ENCODE measurements at regions not wholly inside any gene's neighbourhood (a gene's known extent, or its start where the extent isn't known, plus 50 kb on each side); places are given as distances from the start of the nearest gene placed in this dataset.
"Not testable (repeated sequence)": the region's sequence is repeated elsewhere in the genome, so short reads cannot be mapped to it uniquely, and the experiment has no call there.

GRCh38 chr10:34937643-34938398, 122.7 kb upstream of the PARD3 start:
- H3K27me3 Mint-ChIP-seq (ENCODE audit: insufficient read depth, low read depth), result peaks cover 10% of the 10 kb centered on the region
- not testable (repeated sequence) for H3K27ac Mint-ChIP-seq; H3K79me2 ChIP-seq (ENCODE audit: low read depth); H3K4me3 ChIP-seq; H4K20me1 ChIP-seq (ENCODE audit: low read depth); H3K4me1 ChIP-seq; H3K27ac ChIP-seq; H2AFZ ChIP-seq (replicated peaks); H3K9ac ChIP-seq; H3K4me2 ChIP-seq; H3K27me3 ChIP-seq; H3K9me3 Mint-ChIP-seq; H3K9me3 ChIP-seq (ENCODE audit: low read depth); H3F3A ChIP-seq (ENCODE audit: low read depth); H3K36me3 ChIP-seq; H3K36me3 Mint-ChIP-seq; DNase-seq (ENCODE audit: low spot score)
- peak overlapping the region; percentile 52 for H3K4me3 Mint-ChIP-seq
- TF ChIP-seq CTCF (IDR thresholded peaks at IDR 0.05), result peak; percentile 54
- peaks cover 21% of the 10 kb centered on the region for H3K4me1 Mint-ChIP-seq

GRCh38 chr10:34936061-34936460, 121.0 kb upstream of the PARD3 start:
- Histone ChIP-seq H3K4me2 (no peak overlapping the region), H3K36me3 (no peaks in the 10 kb centered on the region), H3F3A (ENCODE audit: low read depth) (peaks cover 2% of the 10 kb centered on the region), H3K4me1 (no peaks in the 10 kb centered on the region), H3K27me3 (no peaks in the 10 kb centered on the region), H3K9me3 (ENCODE audit: low read depth) (no peaks in the 10 kb centered on the region), H3K4me3 (no peak overlapping the region), H2AFZ (replicated peaks) (peak overlapping the region; percentile 45), H3K79me2 (ENCODE audit: low read depth) (no peaks in the 10 kb centered on the region), H4K20me1 (ENCODE audit: low read depth) (no peaks in the 10 kb centered on the region), H3K9ac (no peak overlapping the region), H3K27ac (no peak overlapping the region)
- Mint-ChIP-seq H3K27ac (no peak overlapping the region), H3K36me3 (no peaks in the 10 kb centered on the region), H3K9me3 (no peaks in the 10 kb centered on the region), H3K4me3 (no peak overlapping the region), H3K27me3 (ENCODE audit: insufficient read depth, low read depth) (peaks cover 9% of the 10 kb centered on the region), H3K4me1 (peaks cover 8% of the 10 kb centered on the region)
- DNase-seq (ENCODE audit: low spot score), result no peak
- TF ChIP-seq CTCF (IDR thresholded peaks at IDR 0.05) (no peak), EZH2phosphoT487 (IDR thresholded peaks at IDR 0.05) (no peak), EZH2 (IDR thresholded peaks at IDR 0.05) (no peak)

- no peaks in the 10 kb centered on the region for H3K9me3 ChIP-seq (ENCODE audit: low read depth)
- Mint-ChIP-seq H3K36me3 (no peaks in the 10 kb centered on the region), H3K9me3 (no peaks in the 10 kb centered on the region), H3K27ac (no peak overlapping the region), H3K27me3 (ENCODE audit: insufficient read depth, low read depth) (peaks cover 10% of the 10 kb centered on the region), H3K4me1 (peaks cover 5% of the 10 kb centered on the region), H3K4me3 (no peak overlapping the region)
- H3K4me1 ChIP-seq, result no peaks in the 10 kb centered on the region
- H3K4me2 ChIP-seq, result no peak overlapping the region
- H3K27me3 ChIP-seq, result no peaks in the 10 kb centered on the region
- peak; percentile 16 for DNase-seq (ENCODE audit: low spot score)
- H3K36me3 ChIP-seq, result no peaks in the 10 kb centered on the region
- no peaks in the 10 kb centered on the region for H3K79me2 ChIP-seq (ENCODE audit: low read depth)
- no peak overlapping the region for H3K9ac ChIP-seq
- no peaks in the 10 kb centered on the region for H3F3A ChIP-seq (ENCODE audit: low read depth)
- H3K27ac ChIP-seq, result no peak overlapping the region
- no peak for TF ChIP-seq EZH2 (IDR thresholded peaks at IDR 0.05)
- TF ChIP-seq EZH2phosphoT487 (IDR thresholded peaks at IDR 0.05), result no peak
- TF ChIP-seq CTCF (IDR thresholded peaks at IDR 0.05), result no peak
- no peaks in the 10 kb centered on the region for H4K20me1 ChIP-seq (ENCODE audit: low read depth)
- H3K4me3 ChIP-seq, result no peak overlapping the region
- H2AFZ ChIP-seq (replicated peaks), result no peak overlapping the region
Observed at GRCh38 chr10:34933676-34934075, 118.6 kb upstream of the PARD3 start.

Data from neural progenitor cell (in vitro differentiated cells).